ENCODE measurements at regions not wholly inside any gene's neighbourhood (a gene's known extent, or its start where the extent isn't known, plus 50 kb on each side); places are given as distances from the start of the nearest gene placed in this dataset.

GRCh38 chr14:58697930-58698642 lies 60.3 kb downstream of the DACT1 start:
- DNase-seq = peak; percentile 70 to 92

GRCh38 chr14:58699681-58700205 lies 62.0 kb downstream of the DACT1 start:
- no peak for DNase-seq

- DNase-seq = no peak
Measured at GRCh38 chr14:58701156-58701555, 63.4 kb downstream of the DACT1 start.

GRCh38 chr14:58701604-58702003 lies 63.8 kb downstream of the DACT1 start:
- no peak for DNase-seq

- DNase-seq = no peak
Measured at GRCh38 chr14:58702441-58703160, 64.8 kb downstream of the DACT1 start.

- no peak for DNase-seq
Measured at GRCh38 chr14:58703161-58703506, 65.4 kb downstream of the DACT1 start.

GRCh38 chr14:58705066-58705465 lies 67.3 kb downstream of the DACT1 start:
- DNase-seq = no peak

- DNase-seq = no peak
Measured at GRCh38 chr14:58707949-58708348, 70.2 kb downstream of the DACT1 start.

- no peak for DNase-seq
Measured at GRCh38 chr14:58709949-58710348, 72.2 kb downstream of the DACT1 start.

GRCh38 chr14:58711382-58711781 lies 73.6 kb downstream of the DACT1 start:
- DNase-seq = no peak

- DNase-seq = peak in 1 of 2 experiments; percentile 19
Measured at GRCh38 chr14:58712357-58712756, 74.6 kb downstream of the DACT1 start.

GRCh38 chr14:58713677-58714076 lies 75.9 kb downstream of the DACT1 start:
- no peak for DNase-seq

GRCh38 chr14:58716706-58717105 lies 78.9 kb downstream of the DACT1 start:
- DNase-seq = no peak

- no peak for DNase-seq
Measured at GRCh38 chr14:58717211-58717610, 79.4 kb downstream of the DACT1 start.

- DNase-seq = no peak
Measured at GRCh38 chr14:58717813-58718212, 80.1 kb downstream of the DACT1 start.

GRCh38 chr14:58718226-58719205 lies 80.8 kb downstream of the DACT1 start:
- DNase-seq = no peak

GRCh38 chr14:58721723-58722122 lies 84.0 kb downstream of the DACT1 start:
- no peak for DNase-seq

- DNase-seq = no peak
Measured at GRCh38 chr14:58722441-58722840, 84.7 kb downstream of the DACT1 start.

- no peak for DNase-seq
Measured at GRCh38 chr14:58724206-58724605, 86.4 kb downstream of the DACT1 start.

GRCh38 chr14:58724702-58725101 lies 86.9 kb downstream of the DACT1 start:
- DNase-seq = no peak

- DNase-seq = no peak
Measured at GRCh38 chr14:58725226-58725625, 87.5 kb downstream of the DACT1 start.

GRCh38 chr14:58725871-58726270 lies 88.1 kb downstream of the DACT1 start:
- DNase-seq = no peak

- no peak for DNase-seq
Measured at GRCh38 chr14:58730792-58731464, 93.2 kb downstream of the DACT1 start.

Measured in NCI-H187 (cell line).